ENCODE measurements at regions not wholly inside any gene's neighbourhood (a gene's known extent, or its start where the extent isn't known, plus 50 kb on each side); places are given as distances from the start of the nearest gene placed in this dataset.

DNA sequence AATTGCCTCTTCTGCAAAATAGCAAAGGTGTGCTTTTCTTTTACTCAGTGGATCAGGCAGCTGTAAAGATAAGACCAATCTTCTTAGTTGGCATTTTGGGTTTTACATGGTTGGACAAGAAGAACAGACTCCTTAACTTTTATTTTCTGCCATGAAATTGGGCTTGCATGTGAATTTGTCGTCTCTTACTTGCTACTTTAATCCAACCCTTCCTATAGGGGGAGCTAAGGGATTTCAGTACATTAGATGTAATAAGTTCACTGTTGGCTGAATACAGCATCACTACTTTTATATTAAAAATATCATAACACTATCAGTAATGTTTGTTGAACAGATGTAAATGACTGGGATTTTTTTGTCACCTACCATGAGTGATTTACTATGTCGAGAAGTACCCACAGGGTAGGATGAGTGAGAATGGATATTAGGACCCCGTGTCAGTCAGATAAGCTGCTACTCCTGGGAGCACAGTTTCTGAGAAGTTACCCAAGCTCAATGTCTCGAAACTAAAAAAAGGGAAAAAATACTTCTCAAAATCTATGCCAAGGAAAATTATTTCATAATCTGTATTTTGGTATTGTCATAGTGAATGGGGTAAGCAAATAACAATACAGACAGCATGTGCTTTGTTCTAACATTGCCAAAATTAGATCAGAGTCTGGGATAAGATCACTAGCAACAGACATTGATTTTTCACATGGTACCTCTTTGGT is 127.4 kb upstream of the AGR3 start:
- ATAC-seq, result no peak
- TF ChIP-seq ZFP30 (CRISPR knock-in tag; IDR thresholded peaks at IDR 0.05) (no peak), ZC3H10 (CRISPR knock-in tag; IDR thresholded peaks at IDR 0.05) (no peak), TOX (CRISPR knock-in tag; IDR thresholded peaks at IDR 0.05; ENCODE audit: borderline replicate concordance) (no peak), BACH2 (CRISPR knock-in tag; IDR thresholded peaks at IDR 0.05; ENCODE audit: borderline replicate concordance) (no peak), ZNF8 (CRISPR knock-in tag; IDR thresholded peaks at IDR 0.05) (no peak), ZFP3 (CRISPR knock-in tag; IDR thresholded peaks at IDR 0.05) (no peak), TSHZ2 (CRISPR knock-in tag; IDR thresholded peaks at IDR 0.05) (no peak), PATZ1 (CRISPR knock-in tag; IDR thresholded peaks at IDR 0.05; ENCODE audit: borderline replicate concordance) (no peak), SNAI2 (CRISPR knock-in tag; IDR thresholded peaks at IDR 0.05) (no peak), CREB5 (CRISPR knock-in tag; IDR thresholded peaks at IDR 0.05; ENCODE audit: low read depth) (no peak), ESRRG (CRISPR knock-in tag; IDR thresholded peaks at IDR 0.05) (no peak), ARNTL (CRISPR knock-in tag; IDR thresholded peaks at IDR 0.05; ENCODE audit: borderline replicate concordance, low read depth) (no peak), ISL1 (CRISPR knock-in tag; IDR thresholded peaks at IDR 0.05) (no peak), OSR1 (CRISPR knock-in tag; IDR thresholded peaks at IDR 0.05) (no peak), RARB (CRISPR knock-in tag; IDR thresholded peaks at IDR 0.05) (no peak)
- TF ChIP-seq, protein P1, sequence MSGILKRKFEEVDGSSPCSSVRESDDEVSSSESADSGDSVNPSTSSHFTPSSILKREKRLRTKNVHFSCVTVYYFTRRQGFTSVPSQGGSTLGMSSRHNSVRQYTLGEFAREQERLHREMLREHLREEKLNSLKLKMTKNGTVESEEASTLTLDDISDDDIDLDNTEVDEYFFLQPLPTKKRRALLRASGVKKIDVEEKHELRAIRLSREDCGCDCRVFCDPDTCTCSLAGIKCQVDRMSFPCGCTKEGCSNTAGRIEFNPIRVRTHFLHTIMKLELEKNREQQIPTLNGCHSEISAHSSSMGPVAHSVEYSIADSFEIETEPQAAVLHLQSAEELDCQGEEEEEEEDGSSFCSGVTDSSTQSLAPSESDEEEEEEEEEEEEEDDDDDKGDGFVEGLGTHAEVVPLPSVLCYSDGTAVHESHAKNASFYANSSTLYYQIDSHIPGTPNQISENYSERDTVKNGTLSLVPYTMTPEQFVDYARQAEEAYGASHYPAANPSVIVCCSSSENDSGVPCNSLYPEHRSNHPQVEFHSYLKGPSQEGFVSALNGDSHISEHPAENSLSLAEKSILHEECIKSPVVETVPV (CRISPR knock-in tag; IDR thresholded peaks at IDR 0.05), result no peak

GRCh38 chr7:17009933-17010332 is 128.2 kb upstream of the AGR3 start:
- ATAC-seq, result no peak
- TF ChIP-seq ZFP3 (CRISPR knock-in tag; IDR thresholded peaks at IDR 0.05) (no peak), TCF4 (CRISPR knock-in tag; IDR thresholded peaks at IDR 0.05; ENCODE audit: borderline replicate concordance) (no peak), TOX (CRISPR knock-in tag; IDR thresholded peaks at IDR 0.05; ENCODE audit: borderline replicate concordance) (no peak), SNAI2 (CRISPR knock-in tag; IDR thresholded peaks at IDR 0.05) (no peak), ZNF70 (CRISPR knock-in tag; IDR thresholded peaks at IDR 0.05) (no peak), GLIS3 (CRISPR knock-in tag; IDR thresholded peaks at IDR 0.05) (no peak), POU6F1 (CRISPR knock-in tag; IDR thresholded peaks at IDR 0.05; ENCODE audit: borderline replicate concordance, low read depth) (no peak), CREB5 (CRISPR knock-in tag; IDR thresholded peaks at IDR 0.05; ENCODE audit: low read depth) (no peak), RARB (CRISPR knock-in tag; IDR thresholded peaks at IDR 0.05) (no peak), OSR1 (CRISPR knock-in tag; IDR thresholded peaks at IDR 0.05) (no peak), CSDC2 (CRISPR knock-in tag; IDR thresholded peaks at IDR 0.05) (no peak), ZC3H10 (CRISPR knock-in tag; IDR thresholded peaks at IDR 0.05) (no peak), BACH2 (CRISPR knock-in tag; IDR thresholded peaks at IDR 0.05; ENCODE audit: borderline replicate concordance) (no peak), ISL1 (CRISPR knock-in tag; IDR thresholded peaks at IDR 0.05) (no peak), TSHZ2 (CRISPR knock-in tag; IDR thresholded peaks at IDR 0.05) (no peak)

All from SK-N-SH treated with all-trans-retinoic acid at 6 μM for 48 hours (cell line).